GM12874 (cell line): ENCODE measurements at regions not wholly inside any gene's neighbourhood (a gene's known extent, or its start where the extent isn't known, plus 50 kb on each side); places are given as distances from the start of the nearest gene placed in this dataset.

Experiments
- CTCF ChIP-seq: IDR thresholded peaks from 2 replicates; pipeline ENCODE4 v1.5.1; 2011; ENCODE audit warnings: low read depth, mild to moderate bottlenecking, control low read depth, low read length, moderate library complexity; ENCODE audit not compliant: insufficient read depth

DNA sequence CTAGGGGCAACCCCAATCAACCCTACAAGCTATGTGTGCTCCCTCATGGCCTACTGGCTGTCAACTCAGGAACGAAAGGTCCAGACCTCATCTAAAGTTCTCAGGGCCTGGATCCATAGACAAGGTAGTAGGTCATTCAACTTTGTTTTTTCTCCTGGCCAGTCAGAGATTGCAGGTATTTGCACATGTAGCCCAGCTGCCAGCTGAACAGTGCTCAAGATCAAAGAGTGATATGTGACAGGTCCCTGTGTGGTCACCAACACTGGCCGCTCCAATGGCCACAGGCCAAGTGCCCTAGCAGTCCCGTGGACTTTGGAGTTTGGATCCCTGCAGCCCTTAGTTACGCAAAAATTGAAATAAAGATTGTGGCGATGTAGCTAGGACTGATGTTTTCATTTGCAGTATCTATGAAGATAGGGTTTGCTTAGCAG, 60.6 kb upstream of the ATXN1 start:
- TF ChIP-seq CTCF = no peak

GRCh38 chr6:16819752-16820151, 58.5 kb upstream of the ATXN1 start:
- peak; percentile 13; the same call in 1 of the 2 replicates for TF ChIP-seq CTCF

- TF ChIP-seq CTCF = no peak
These were observed 57.8 kb upstream of the ATXN1 start for GRCh38 chr6:16818992-16819626.

DNA sequence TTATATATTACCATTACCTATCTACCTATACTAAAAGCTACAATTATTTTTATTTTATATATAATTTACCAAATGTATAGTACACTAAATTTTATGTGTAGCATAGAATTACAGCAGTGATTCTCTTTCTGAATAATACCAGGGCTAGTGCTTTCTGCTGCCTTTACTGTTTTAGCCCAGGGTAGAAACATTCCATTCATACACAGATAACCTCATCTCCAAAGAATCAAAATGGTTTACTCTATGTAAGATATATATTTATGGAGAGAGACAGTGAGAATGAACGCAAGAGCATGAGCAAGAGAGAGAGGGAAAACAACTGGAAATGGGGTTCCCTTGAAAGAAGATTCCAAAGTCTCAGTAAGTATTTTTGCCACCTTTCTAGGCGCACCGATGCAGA, 56.3 kb upstream of the ATXN1 start:
- TF ChIP-seq CTCF = no peak

DNA sequence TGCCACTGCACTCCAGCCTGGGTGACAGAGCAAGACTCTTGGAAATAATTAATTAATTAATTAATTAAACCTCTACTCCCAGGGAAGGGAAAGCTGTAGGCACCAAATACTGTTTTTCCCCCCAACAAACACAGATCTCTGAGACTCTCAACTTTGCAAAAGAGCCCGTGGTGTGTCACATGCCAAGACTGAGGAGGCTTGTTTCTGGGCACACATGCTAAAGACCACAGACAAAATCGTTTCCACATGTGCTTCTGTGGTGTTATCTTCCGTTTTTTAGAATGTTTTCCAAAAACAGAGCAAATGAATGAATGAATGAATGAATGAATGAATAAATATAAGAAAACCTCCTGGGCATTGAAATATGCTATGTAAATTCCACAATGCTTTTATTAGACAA, 55.6 kb upstream of the ATXN1 start:
- no peak for TF ChIP-seq CTCF

- TF ChIP-seq CTCF = no peak
These were observed 51.7 kb upstream of the ATXN1 start for GRCh38 chr6:16812993-16813392.

- TF ChIP-seq CTCF = no peak
These were observed 50.2 kb upstream of the ATXN1 start for GRCh38 chr6:16811277-16811979.
